ENCODE measurements at regions not wholly inside any gene's neighbourhood (a gene's known extent, or its start where the extent isn't known, plus 50 kb on each side); places are given as distances from the start of the nearest gene placed in this dataset.
A peak's percentile ranks its signal among the peaks of the same experiment; 100 is the strongest.

- CTCF ChIA-PET: no interaction called here
- DNase-seq (ENCODE audit: low spot score): no peak
Observed at GRCh38 chr15:93515256-93516051, 426.4 kb upstream of the RGMA start.

GRCh38 chr15:93506646-93507045 is 417.6 kb upstream of the RGMA start:
- POLR2A ChIA-PET (ENCODE audit: low non-redundant PET): no interaction called here
- no peak overlapping the region for H3K27ac ChIP-seq
- TF ChIP-seq, protein P1, sequence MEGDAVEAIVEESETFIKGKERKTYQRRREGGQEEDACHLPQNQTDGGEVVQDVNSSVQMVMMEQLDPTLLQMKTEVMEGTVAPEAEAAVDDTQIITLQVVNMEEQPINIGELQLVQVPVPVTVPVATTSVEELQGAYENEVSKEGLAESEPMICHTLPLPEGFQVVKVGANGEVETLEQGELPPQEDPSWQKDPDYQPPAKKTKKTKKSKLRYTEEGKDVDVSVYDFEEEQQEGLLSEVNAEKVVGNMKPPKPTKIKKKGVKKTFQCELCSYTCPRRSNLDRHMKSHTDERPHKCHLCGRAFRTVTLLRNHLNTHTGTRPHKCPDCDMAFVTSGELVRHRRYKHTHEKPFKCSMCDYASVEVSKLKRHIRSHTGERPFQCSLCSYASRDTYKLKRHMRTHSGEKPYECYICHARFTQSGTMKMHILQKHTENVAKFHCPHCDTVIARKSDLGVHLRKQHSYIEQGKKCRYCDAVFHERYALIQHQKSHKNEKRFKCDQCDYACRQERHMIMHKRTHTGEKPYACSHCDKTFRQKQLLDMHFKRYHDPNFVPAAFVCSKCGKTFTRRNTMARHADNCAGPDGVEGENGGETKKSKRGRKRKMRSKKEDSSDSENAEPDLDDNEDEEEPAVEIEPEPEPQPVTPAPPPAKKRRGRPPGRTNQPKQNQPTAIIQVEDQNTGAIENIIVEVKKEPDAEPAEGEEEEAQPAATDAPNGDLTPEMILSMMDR (conservative IDR thresholded peaks at IDR 0.05; ENCODE audit: low read depth): no peak
- no peak for DNase-seq (ENCODE audit: low spot score)
- CTCF ChIA-PET: no interaction called here

More at GRCh38 chr15:93515256-93516051, 426.4 kb upstream of the RGMA start:
- POLR2A ChIA-PET (ENCODE audit: low non-redundant PET): no interaction called here
- TF ChIP-seq, protein P1 (conservative IDR thresholded peaks at IDR 0.05; ENCODE audit: low read depth): no peak
- H3K27ac ChIP-seq: no peak overlapping the region

GRCh38 chr15:93505506-93505905 is 416.5 kb upstream of the RGMA start:
- H3K27ac ChIP-seq: no peak overlapping the region
- TF ChIP-seq, protein P1 (conservative IDR thresholded peaks at IDR 0.05; ENCODE audit: low read depth): no peak
- POLR2A ChIA-PET (ENCODE audit: low non-redundant PET): no interaction called here
- CTCF ChIA-PET: interaction anchor here (0.6 to 0.7 kb wide), 2 partner anchors 190 to 196 kb away, joined by 3 read pairs; no protein-coding TSS in a partner anchor
- no peak for DNase-seq (ENCODE audit: low spot score)

GRCh38 chr15:93501946-93502345 is 412.9 kb upstream of the RGMA start:
- DNase-seq (ENCODE audit: low spot score): no peak
- H3K27ac ChIP-seq: no peak overlapping the region
- POLR2A ChIA-PET (ENCODE audit: low non-redundant PET): no interaction called here
- CTCF ChIA-PET: no interaction called here
- TF ChIP-seq, protein P1 (conservative IDR thresholded peaks at IDR 0.05; ENCODE audit: low read depth): no peak

GRCh38 chr15:93500155-93500554 is 411.1 kb upstream of the RGMA start:
- TF ChIP-seq, protein P1 (conservative IDR thresholded peaks at IDR 0.05; ENCODE audit: low read depth): no peak
- POLR2A ChIA-PET (ENCODE audit: low non-redundant PET): no interaction called here
- no peak for DNase-seq (ENCODE audit: low spot score)
- CTCF ChIA-PET: no interaction called here
- no peak overlapping the region for H3K27ac ChIP-seq

GRCh38 chr15:93497291-93497690 is 408.3 kb upstream of the RGMA start:
- ChIA-PET CTCF (no interaction called here), POLR2A (ENCODE audit: low non-redundant PET) (no interaction called here)
- DNase-seq (ENCODE audit: low spot score): peak; percentile 69
- TF ChIP-seq, protein P1 (conservative IDR thresholded peaks at IDR 0.05; ENCODE audit: low read depth): no peak
- H3K27ac ChIP-seq: no peak overlapping the region

Measured in RWPE1 (cell line).